Tibial nerve (tissue), 4 donors: ENCODE measurements at regions not wholly inside any gene's neighbourhood (a gene's known extent, or its start where the extent isn't known, plus 50 kb on each side); places are given as distances from the start of the nearest gene placed in this dataset.
"Not testable (repeated sequence)": the region's sequence is repeated elsewhere in the genome, so short reads cannot be mapped to it uniquely, and the experiment has no call there.

ENCODE experiments used
- DNase-seq, 2 donors: peaks; one replicate each; pipeline ENCODE4 v3.0.0-alpha.2; 2019; ENCODE audit warnings: low spot score in 2 of 2
- H3K27ac ChIP-seq, 4 donors: fragments of 200-600 bp; sonication (generic) in 3 of 4; one replicate each; pipeline ENCODE4 v1.5.1; 2017 to 2019; ENCODE audit warnings: mild to moderate bottlenecking in 1 of 4
- H3K27me3 ChIP-seq, 2 donors: fragments of 200-600 bp; sonication (generic) in 1 of 2; one replicate each; pipeline versions ENCODE4 v1.5.1 to v1.6.0; 2017 to 2019
- H3K36me3 ChIP-seq, 3 donors: fragments of 200-600 bp; sonication (generic); one replicate each; pipeline ENCODE4 v1.5.1; 2018 to 2019
- H3K4me1 ChIP-seq, 4 donors: fragments of 200-600 bp; sonication (generic) in 3 of 4; one replicate each; pipeline ENCODE4 v1.5.1; 2017 to 2019
- H3K4me3 ChIP-seq, 4 donors: fragments of 200-600 bp; sonication (generic) in 3 of 4; one replicate each; pipeline ENCODE4 v1.5.1; 2017 to 2019; ENCODE audit warnings: mild to moderate bottlenecking in 1 of 4, moderate library complexity in 1 of 4
- H3K9me3 ChIP-seq, 4 donors: fragments of 200-600 bp; sonication (generic) in 3 of 4; one replicate each; pipeline ENCODE4 v1.5.1; 2017 to 2019
- EP300 ChIP-seq, 2 donors: sonication (generic); formaldehyde crosslinking; IDR thresholded peaks; one replicate each; pipeline ENCODE4 v1.6.1; 2017; ENCODE audit warnings: antibody characterized with exemption in 2 of 2, mild to moderate bottlenecking in 1 of 2
- POLR2A ChIP-seq, 2 donors: fragments of 450-650 bp; IDR thresholded peaks; one replicate each; pipeline ENCODE4 v1.6.1; 2017; ENCODE audit warnings: antibody characterized with exemption in 2 of 2, mild to moderate bottlenecking in 2 of 2, moderate library complexity in 2 of 2
- WGBS, 2 donors: methylation state at CpG; one replicate each; pipeline ENCODE4 v1.1.5; 2018; 5-methylcytosine and 5-hydroxymethylcytosine counted together
- TF ChIP-seq, protein P1 (sequence below), 5 experiments: fragments of 200-600 bp in 3 of 5; fragments of 450-650 bp in 2 of 5; sonication (generic) in 3 of 5; IDR thresholded peaks; one replicate each; pipeline ENCODE4 v1.5.1; 2016 to 2019; ENCODE audit warnings: antibody characterized with exemption in 5 of 5, mild to moderate bottlenecking in 3 of 5, moderate library complexity in 2 of 5

DNA sequence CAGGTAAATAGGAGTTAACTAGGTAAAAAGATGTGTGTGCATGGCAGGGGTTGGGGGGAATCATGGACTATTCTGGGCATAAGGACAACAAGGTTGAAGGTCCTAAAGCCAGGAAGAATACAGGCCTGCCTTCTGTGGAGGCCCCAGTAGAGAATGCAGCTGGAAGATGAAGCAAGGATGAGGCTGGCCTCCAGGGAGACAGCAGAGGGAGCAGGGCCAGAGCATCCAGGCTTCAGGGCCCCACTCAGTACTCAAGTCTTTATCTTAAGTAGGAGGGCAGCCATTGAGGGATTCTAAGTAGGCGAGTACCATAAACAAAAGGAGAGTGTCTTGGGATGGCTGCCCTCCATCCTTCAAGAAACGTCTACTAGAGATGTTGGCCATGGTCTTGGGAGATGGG lies 101.8 kb upstream of the APCDD1 start:
- Histone ChIP-seq H3K36me3 (no peaks in the 10 kb centered on the region), H3K4me3 (no peak overlapping the region), H3K27ac (peak overlapping the region; percentile 62 to 86 (median 73)), H3K27me3 (no peaks in the 10 kb centered on the region), H3K9me3 (no peaks in the 10 kb centered on the region), H3K4me1 (peaks cover 0 to 68% (median 31%) of the 10 kb centered on the region in 4 donors)
- no peak for DNase-seq
- WGBS, 2 donors, result 69 to 84% methylated on average over 2 of the region's 2 CpGs
- TF ChIP-seq POLR2A (IDR thresholded peaks at IDR 0.05) (no peak), EP300 (IDR thresholded peaks at IDR 0.05) (no peak)
- TF ChIP-seq, protein P1, sequence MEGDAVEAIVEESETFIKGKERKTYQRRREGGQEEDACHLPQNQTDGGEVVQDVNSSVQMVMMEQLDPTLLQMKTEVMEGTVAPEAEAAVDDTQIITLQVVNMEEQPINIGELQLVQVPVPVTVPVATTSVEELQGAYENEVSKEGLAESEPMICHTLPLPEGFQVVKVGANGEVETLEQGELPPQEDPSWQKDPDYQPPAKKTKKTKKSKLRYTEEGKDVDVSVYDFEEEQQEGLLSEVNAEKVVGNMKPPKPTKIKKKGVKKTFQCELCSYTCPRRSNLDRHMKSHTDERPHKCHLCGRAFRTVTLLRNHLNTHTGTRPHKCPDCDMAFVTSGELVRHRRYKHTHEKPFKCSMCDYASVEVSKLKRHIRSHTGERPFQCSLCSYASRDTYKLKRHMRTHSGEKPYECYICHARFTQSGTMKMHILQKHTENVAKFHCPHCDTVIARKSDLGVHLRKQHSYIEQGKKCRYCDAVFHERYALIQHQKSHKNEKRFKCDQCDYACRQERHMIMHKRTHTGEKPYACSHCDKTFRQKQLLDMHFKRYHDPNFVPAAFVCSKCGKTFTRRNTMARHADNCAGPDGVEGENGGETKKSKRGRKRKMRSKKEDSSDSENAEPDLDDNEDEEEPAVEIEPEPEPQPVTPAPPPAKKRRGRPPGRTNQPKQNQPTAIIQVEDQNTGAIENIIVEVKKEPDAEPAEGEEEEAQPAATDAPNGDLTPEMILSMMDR (IDR thresholded peaks at IDR 0.05), result no peak

DNA sequence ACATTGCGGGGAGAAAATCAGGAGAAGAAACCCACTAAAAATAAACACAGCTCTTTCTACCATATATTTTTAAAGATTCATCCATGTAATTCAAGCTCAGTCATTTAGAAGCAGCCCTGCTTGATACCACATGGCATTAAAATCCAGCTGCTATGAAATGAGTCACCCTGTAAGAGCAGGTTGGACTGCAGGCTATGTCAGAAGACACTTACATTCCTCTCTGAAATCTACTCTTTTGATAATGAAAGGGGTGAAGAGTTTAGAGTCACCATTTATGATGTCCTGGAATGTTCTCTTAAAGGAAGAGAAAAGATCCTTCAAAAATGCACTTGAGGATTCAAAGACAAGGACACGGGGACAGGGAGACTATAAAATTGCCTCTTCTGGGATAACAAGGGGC lies 100.6 kb upstream of the APCDD1 start:
- 60 to 68% methylated on average over 2 of the region's 2 CpGs for WGBS, 2 donors

DNA sequence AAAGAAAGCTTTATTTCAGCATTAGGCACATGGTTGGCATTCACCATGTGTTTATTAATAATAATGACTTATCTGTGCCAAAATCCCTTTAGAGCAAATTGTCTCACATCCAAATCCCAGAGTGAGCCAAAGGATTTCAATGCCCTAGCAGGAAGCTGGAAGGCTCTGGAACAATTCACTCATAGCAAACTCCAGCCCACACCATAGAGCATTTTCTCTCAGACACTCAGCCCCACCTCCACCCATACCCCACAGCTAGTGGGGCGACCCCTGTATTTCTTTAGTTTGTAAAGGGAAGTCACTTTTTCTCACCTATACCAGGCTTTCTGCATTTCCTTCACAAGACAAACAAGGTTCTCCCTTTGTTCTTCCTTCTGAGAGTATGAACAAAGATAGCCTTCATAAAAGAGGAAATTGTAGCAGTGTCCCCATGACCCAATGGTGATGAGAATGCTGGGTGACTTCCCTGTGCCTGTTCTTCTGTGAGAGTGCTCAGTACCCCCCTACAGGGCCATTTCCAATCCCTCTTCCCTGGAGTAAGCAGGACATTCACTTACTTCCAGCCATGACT lies 100.1 kb upstream of the APCDD1 start:
- H3K27ac ChIP-seq, result peak overlapping the region; percentile 62 to 86 (median 73)
- no peak for DNase-seq

More for the DNA sequence above, 100.6 kb upstream of the APCDD1 start:
- no peaks in the 10 kb centered on the region for H3K27me3 ChIP-seq
- no peak for TF ChIP-seq POLR2A (IDR thresholded peaks at IDR 0.05)
- TF ChIP-seq, protein P1 (IDR thresholded peaks at IDR 0.05), result no peak
- no peak for TF ChIP-seq EP300 (IDR thresholded peaks at IDR 0.05)
- no peaks in the 10 kb centered on the region for H3K9me3 ChIP-seq
- peak overlapping the region; percentile 62 to 86 (median 73) for H3K27ac ChIP-seq
- H3K4me1 ChIP-seq, result peaks cover 0 to 68% (median 31%) of the 10 kb centered on the region in 4 donors
- H3K4me3 ChIP-seq, result no peak overlapping the region
- DNase-seq, result no peak
- no peaks in the 10 kb centered on the region for H3K36me3 ChIP-seq

DNA sequence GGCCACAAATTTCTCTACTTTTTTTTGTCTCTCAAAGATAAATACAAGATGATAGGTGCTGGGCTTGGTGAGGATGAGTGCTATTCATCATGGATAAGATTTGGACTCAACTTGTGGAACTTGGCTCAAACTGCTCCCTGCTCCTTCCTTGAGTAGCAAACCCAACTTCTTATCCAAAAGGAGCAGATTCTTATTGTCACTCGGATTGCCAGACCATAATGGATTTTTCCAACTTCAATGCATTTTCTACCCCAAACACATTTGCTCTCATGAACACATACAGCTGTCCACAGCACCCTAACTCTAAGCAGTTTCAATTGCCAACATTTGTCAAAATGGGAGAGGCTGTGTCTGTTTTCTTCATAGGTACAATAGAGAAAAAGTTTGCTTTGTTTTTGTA lies 99.5 kb upstream of the APCDD1 start:
- DNase-seq, result no peak
- H3K4me1 ChIP-seq, result peaks cover 0 to 60% (median 31%) of the 10 kb centered on the region in 4 donors
- WGBS, 2 donors, result 89 to 90% methylated on average over 1 of the region's 1 CpG
- no peak overlapping the region for H3K4me3 ChIP-seq
- peak overlapping the region; percentile 62 to 86 (median 73) for H3K27ac ChIP-seq
- no peaks in the 10 kb centered on the region for H3K27me3 ChIP-seq
- TF ChIP-seq POLR2A (IDR thresholded peaks at IDR 0.05) (no peak), EP300 (IDR thresholded peaks at IDR 0.05) (no peak)
- TF ChIP-seq, protein P1 (IDR thresholded peaks at IDR 0.05), result no peak
- H3K9me3 ChIP-seq, result no peaks in the 10 kb centered on the region
- H3K36me3 ChIP-seq, result no peaks in the 10 kb centered on the region

More for the DNA sequence above, 100.1 kb upstream of the APCDD1 start:
- WGBS, 2 donors, result 48 to 56% methylated on average over 1 of the region's 1 CpG
- Histone ChIP-seq H3K36me3 (no peaks in the 10 kb centered on the region), H3K4me1 (peaks cover 0 to 66% (median 31%) of the 10 kb centered on the region in 4 donors), H3K4me3 (no peak overlapping the region), H3K27me3 (no peaks in the 10 kb centered on the region), H3K9me3 (no peaks in the 10 kb centered on the region)
- TF ChIP-seq, protein P1 (IDR thresholded peaks at IDR 0.05), result no peak
- peak; percentile 33 to 67 for TF ChIP-seq EP300 (IDR thresholded peaks at IDR 0.05)

DNA sequence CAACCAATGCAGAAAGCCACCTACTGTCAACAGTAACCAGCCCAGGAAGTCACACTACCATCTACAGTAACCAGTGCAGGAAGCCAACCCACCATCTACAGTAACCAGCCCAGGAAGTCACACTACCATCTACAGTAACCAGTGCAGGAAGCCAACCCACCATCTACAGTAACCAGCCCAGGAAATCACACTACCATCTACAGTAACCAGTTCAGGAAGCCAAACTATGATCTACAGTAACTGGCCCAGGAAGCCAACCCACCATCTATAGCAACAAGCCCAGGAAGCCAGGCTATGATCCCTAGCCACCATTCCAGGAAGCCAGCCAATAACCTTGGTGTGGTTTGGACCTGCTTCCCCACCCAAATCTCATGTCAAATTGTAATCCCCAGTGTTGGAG lies 97.4 kb upstream of the APCDD1 start:
- not testable (repeated sequence) for DNase-seq, H3K36me3 ChIP-seq, H3K27me3 ChIP-seq, H3K9me3 ChIP-seq, H3K4me3 ChIP-seq
- peak overlapping the region in 1 of 4 donors; percentile 8 for H3K27ac ChIP-seq
- H3K4me1 ChIP-seq, result peaks cover 0 to 41% (median 26%) of the 10 kb centered on the region in 4 donors
